ENCODE measurements at regions not wholly inside any gene's neighbourhood (a gene's known extent, or its start where the extent isn't known, plus 50 kb on each side); places are given as distances from the start of the nearest gene placed in this dataset.

DNA sequence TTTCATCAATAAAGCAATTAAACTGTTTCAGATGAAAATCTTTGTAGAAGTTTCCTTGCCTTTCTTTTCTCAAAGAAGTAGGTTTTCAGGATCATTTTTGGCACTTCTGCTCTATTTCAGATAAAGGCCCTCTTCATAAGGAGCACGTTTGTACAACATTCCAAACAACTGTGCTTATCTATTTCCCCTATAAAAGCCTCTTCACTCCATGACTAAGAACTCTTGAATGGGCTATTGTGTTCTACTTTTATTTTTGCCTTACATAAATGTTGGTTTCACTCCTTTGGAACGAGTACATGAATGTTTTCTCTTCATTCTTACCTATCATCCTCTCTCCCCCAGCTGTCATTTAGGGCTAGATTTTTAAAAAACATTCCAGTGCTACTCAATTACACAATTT is 288.0 kb upstream of the PPP1R2C start:
- no peak overlapping the region for H3K27ac ChIP-seq (ENCODE audit: low read depth, low read length)
- H4K8ac ChIP-seq (ENCODE audit: extremely low read depth, insufficient read depth, low read length) = no peak overlapping the region
- no peak overlapping the region for H4K91ac ChIP-seq (replicated peaks; ENCODE audit: insufficient read length, low read length)
- H3K9me3 ChIP-seq (ENCODE audit: insufficient read depth in 2 of 2, low read depth in 1 of 2, low read length in 1 of 2) = no peaks in the 10 kb centered on the region
- no peak for DNase-seq (ENCODE audit: low read depth in 1 of 2, low spot score in 2 of 2)
- H4K20me1 ChIP-seq (replicated peaks in 1 of 2; ENCODE audit: control insufficient read depth in 1 of 2, insufficient read depth in 2 of 2, low read length in 2 of 2) = no peaks in the 10 kb centered on the region
- no peaks in the 10 kb centered on the region for H3K36me3 ChIP-seq (ENCODE audit: control insufficient read depth in 2 of 4, insufficient read depth in 4 of 4, low read length in 3 of 4)
- no peak overlapping the region for H3K4ac ChIP-seq (replicated peaks; ENCODE audit: insufficient read length, low read depth, low read length)
- H2BK5ac ChIP-seq (ENCODE audit: low read depth, low read length) = no peak overlapping the region
- H3K18ac ChIP-seq (ENCODE audit: extremely low read depth, low read length) = no peak overlapping the region
- ChIA-PET CTCF (ENCODE audit: partially characterized antibody) (no interaction called here), POLR2A (ENCODE audit: partially characterized antibody) (no interaction called here)
- H3K14ac ChIP-seq (ENCODE audit: insufficient read length) = no peak overlapping the region
- 74% methylated on average over 2 of the region's 2 CpGs; no CpG with 5 or more reads in 1 of the 2 experiments for WGBS, 2 experiments (ENCODE audit: extremely low coverage in 1 of 2, insufficient coverage in 1 of 2, insufficient read length in 1 of 2, insufficient replicate concordance in 2 of 2, low coverage in 1 of 2, low lambda C conversion rate in 2 of 2, missing lambda C conversion rate in 1 of 2)
- no peaks in the 10 kb centered on the region for H3K79me2 ChIP-seq (ENCODE audit: control insufficient read depth in 1 of 2, insufficient read depth in 2 of 2, low read length in 2 of 2)
- H3K4me2 ChIP-seq (ENCODE audit: insufficient read depth in 1 of 2, low read depth in 2 of 2, low read length in 2 of 2) = no peak overlapping the region
- no peaks in the 10 kb centered on the region for H3K79me1 ChIP-seq (ENCODE audit: low read depth, low read length)
- no peaks in the 10 kb centered on the region for H3K27me3 ChIP-seq (replicated peaks in 1 of 4; ENCODE audit: control insufficient read depth in 3 of 4, extremely low read depth in 1 of 4, insufficient read depth in 3 of 4, low read length in 3 of 4)
- H3K23me2 ChIP-seq (ENCODE audit: low read depth, low read length) = no peaks in the 10 kb centered on the region
- H3K4me1 ChIP-seq (replicated peaks in 1 of 4; ENCODE audit: control insufficient read depth in 3 of 4, insufficient read depth in 4 of 4, low read length in 3 of 4) = no peaks in the 10 kb centered on the region
- H2AFZ ChIP-seq (ENCODE audit: low read length) = no peak overlapping the region
- no peak overlapping the region for H2AK5ac ChIP-seq (ENCODE audit: low read depth, low read length)
- no peak overlapping the region for H3K9ac ChIP-seq (replicated peaks in 1 of 4; ENCODE audit: extremely low read depth in 1 of 4, low read depth in 3 of 4, low read length in 3 of 4)
- H2BK12ac ChIP-seq (ENCODE audit: low read depth, low read length) = no peak overlapping the region
- no peak overlapping the region for H3K56ac ChIP-seq (replicated peaks; ENCODE audit: insufficient read length, low read depth, low read length)
- no peak overlapping the region for H2BK120ac ChIP-seq (replicated peaks; ENCODE audit: low read depth, low read length)
- no peak overlapping the region for H4K5ac ChIP-seq (ENCODE audit: insufficient read length, low read depth, low read length)
- H2BK20ac ChIP-seq (ENCODE audit: low read length) = no peak overlapping the region
- no peak overlapping the region for H3K4me3 ChIP-seq (ENCODE audit: extremely low read depth in 1 of 4, insufficient read depth in 2 of 4, low read depth in 3 of 4, low read length in 4 of 4)
- no peak overlapping the region for H3K23ac ChIP-seq (ENCODE audit: insufficient read length)
- no peak overlapping the region for H2BK15ac ChIP-seq (ENCODE audit: low read length)
- no peak for FAIRE-seq
- no peak for TF ChIP-seq RBBP5 (IDR thresholded peaks at IDR 0.05; ENCODE audit: borderline replicate concordance, low read depth, low read length)
- no peak for TF ChIP-seq RAD21 (IDR thresholded peaks at IDR 0.05 in 1 of 2, conservative IDR thresholded peaks at IDR 0.05 in 1 of 2; ENCODE audit: low read depth in 2 of 2, low read length in 2 of 2)
- TF ChIP-seq BCL11A (IDR thresholded peaks at IDR 0.05; ENCODE audit: low read depth in 2 of 2, low read length in 2 of 2) = no peak
- no peak for TF ChIP-seq TAF1 (IDR thresholded peaks at IDR 0.05; ENCODE audit: low read depth, low read length)
- no peak for TF ChIP-seq SAP30 (IDR thresholded peaks at IDR 0.05; ENCODE audit: insufficient read depth, insufficient replicate concordance, low read length)
- no peak for TF ChIP-seq ASH2L (IDR thresholded peaks at IDR 0.05; ENCODE audit: low read length)
- TF ChIP-seq KDM5A (IDR thresholded peaks at IDR 0.05; ENCODE audit: low read length) = no peak
- no peak for TF ChIP-seq EZH2 (IDR thresholded peaks at IDR 0.05; ENCODE audit: low read depth, low read length, severe bottlenecking)
- no peak for TF ChIP-seq CBX8 (IDR thresholded peaks at IDR 0.05; ENCODE audit: borderline replicate concordance, low read depth, low read length)
- TF ChIP-seq KDM1A (IDR thresholded peaks at IDR 0.05; ENCODE audit: borderline replicate concordance, low read length) = no peak
- no peak for TF ChIP-seq POLR2AphosphoS5 (IDR thresholded peaks at IDR 0.05; ENCODE audit: low read depth, low read length)
- TF ChIP-seq BACH1 (IDR thresholded peaks at IDR 0.05; ENCODE audit: low read length) = no peak
- TF ChIP-seq CTBP2 (IDR thresholded peaks at IDR 0.05; ENCODE audit: borderline replicate concordance, insufficient read depth, insufficient read length, low read length) = no peak
- TF ChIP-seq SP2 (IDR thresholded peaks at IDR 0.05; ENCODE audit: low read length) = no peak
- no peak for TF ChIP-seq NRF1 (IDR thresholded peaks at IDR 0.05; ENCODE audit: low read depth, low read length)
